ENCODE measurements at regions not wholly inside any gene's neighbourhood (a gene's known extent, or its start where the extent isn't known, plus 50 kb on each side); places are given as distances from the start of the nearest gene placed in this dataset.

DNA sequence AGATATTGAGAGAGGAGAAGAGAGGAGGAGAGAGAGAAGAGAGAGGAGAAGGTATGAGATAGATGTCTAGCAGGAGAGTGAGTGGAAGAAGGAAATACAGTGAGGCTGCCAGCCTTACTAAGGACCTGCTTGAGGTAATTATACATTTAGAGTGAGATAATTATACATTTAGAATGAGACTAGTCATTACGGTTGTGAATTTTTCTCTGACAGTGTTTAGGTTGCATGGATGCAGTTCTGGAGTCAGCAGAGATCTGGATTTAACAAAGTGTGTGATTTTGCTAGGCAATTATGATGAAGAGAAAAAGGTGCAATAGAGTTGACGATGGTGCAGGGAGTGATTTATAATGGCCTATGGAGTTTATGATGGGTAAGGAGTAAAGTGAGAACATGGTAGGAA is 187.1 kb upstream of the ARX start:
- no peak overlapping the region for H3K4me3 ChIP-seq (ENCODE audit: low read depth, low read length)
- H3K27ac ChIP-seq (ENCODE audit: low read depth): no peak overlapping the region
- no peaks in the 10 kb centered on the region for H3K4me1 ChIP-seq (ENCODE audit: insufficient read depth)
- H3K36me3 ChIP-seq (ENCODE audit: insufficient read depth): no peaks in the 10 kb centered on the region
- 81% methylated on average over 2 of the region's 2 CpGs for WGBS
- no peak for DNase-seq (ENCODE audit: extremely low spot score)

DNA sequence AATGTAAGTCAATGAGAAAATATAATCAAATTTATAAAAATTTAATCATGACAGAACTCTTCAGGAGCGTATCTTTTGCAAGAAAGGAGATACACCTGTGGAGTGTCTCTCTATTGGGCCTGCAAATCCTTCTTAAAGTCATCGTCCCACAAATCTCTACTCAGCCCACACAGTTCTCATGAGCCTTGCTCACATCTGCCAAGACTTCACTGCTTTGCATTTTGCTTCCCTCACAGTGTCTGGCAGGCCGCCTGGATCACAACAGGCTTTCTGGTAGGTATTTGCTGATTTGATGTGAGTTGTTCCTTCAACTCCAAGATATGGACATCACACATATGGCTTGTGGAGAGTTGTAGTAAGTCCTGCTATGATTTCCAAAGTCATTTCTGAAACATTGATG is 183.1 kb upstream of the ARX start:
- no peak for DNase-seq (ENCODE audit: extremely low spot score)
- Histone ChIP-seq H3K36me3 (ENCODE audit: insufficient read depth) (no peaks in the 10 kb centered on the region), H3K4me3 (ENCODE audit: low read depth, low read length) (no peak overlapping the region), H3K4me1 (ENCODE audit: insufficient read depth) (no peaks in the 10 kb centered on the region), H3K27ac (ENCODE audit: low read depth) (no peak overlapping the region)
- 53% methylated on average over 3 of the region's 3 CpGs for WGBS

DNA sequence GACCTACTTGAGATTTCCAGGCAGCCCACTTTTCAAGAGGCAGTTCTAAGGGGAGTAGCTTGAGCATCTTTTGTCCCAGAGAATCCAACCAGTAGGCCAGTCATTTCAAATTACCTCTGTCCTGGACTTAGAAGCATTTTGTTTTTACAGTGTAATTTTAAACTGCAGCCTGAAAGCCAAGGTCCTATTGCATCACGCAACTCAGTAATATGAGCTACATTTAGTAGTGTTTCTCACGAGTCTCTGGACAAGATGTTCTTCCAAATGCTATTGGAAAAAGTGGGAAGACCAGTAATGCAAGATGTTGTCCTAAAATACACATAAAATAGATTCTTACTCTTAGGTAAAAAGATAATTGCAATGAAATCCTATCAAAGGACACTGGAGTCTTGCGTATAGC is 182.5 kb upstream of the ARX start:
- H3K27ac ChIP-seq (ENCODE audit: low read depth): no peak overlapping the region
- no peak for DNase-seq (ENCODE audit: extremely low spot score)
- no peak overlapping the region for H3K4me3 ChIP-seq (ENCODE audit: low read depth, low read length)
- H3K36me3 ChIP-seq (ENCODE audit: insufficient read depth): no peaks in the 10 kb centered on the region
- no peaks in the 10 kb centered on the region for H3K4me1 ChIP-seq (ENCODE audit: insufficient read depth)
- 83% methylated on average over 3 of the region's 3 CpGs for WGBS

DNA sequence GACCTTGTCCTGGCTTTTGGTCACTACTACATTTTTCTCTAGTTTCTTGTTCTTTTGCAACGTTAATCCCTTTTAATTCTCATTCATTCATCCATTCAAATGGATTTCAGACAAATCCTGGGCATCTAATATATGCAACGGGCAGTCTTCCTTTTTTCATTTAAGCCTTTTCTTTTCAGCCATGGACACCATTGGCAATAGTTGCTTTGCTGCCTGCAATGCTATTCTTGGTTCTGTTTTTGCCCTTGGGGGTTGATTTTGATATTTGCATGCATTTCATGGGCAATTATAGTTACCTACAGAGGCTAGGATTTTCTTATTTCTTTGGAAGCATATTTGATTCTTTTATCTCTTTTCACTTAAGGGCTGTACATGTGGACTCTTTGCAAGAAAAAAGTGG is 180.5 kb upstream of the ARX start:
- no peak for DNase-seq (ENCODE audit: extremely low spot score)
- 59% methylated on average over 2 of the region's 2 CpGs for WGBS

DNA sequence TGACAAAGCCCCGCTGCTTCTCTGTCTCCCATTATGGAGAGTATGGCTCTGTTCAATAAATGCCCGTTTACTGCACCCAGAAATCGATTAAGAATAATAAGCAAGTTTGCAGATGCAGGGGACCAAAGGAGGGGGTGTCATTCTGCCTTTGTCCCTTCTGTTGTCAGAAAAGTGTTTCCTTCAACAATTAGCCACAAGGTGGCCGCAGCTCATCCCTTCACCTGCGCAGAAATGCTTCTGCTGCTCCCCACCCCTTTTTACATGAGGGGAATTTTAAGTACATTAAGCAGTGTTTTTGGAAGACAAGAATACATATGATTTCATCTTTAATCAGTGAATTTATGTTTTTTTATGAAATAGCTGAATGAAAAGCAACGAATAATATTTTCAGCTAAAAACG is 175.6 kb upstream of the ARX start:
- no peak for DNase-seq (ENCODE audit: extremely low spot score)

More for the DNA sequence above, 180.5 kb upstream of the ARX start:
- Histone ChIP-seq H3K4me3 (ENCODE audit: low read depth, low read length) (no peak overlapping the region), H3K4me1 (ENCODE audit: insufficient read depth) (no peaks in the 10 kb centered on the region), H3K36me3 (ENCODE audit: insufficient read depth) (no peaks in the 10 kb centered on the region), H3K27ac (ENCODE audit: low read depth) (no peak overlapping the region)

DNA sequence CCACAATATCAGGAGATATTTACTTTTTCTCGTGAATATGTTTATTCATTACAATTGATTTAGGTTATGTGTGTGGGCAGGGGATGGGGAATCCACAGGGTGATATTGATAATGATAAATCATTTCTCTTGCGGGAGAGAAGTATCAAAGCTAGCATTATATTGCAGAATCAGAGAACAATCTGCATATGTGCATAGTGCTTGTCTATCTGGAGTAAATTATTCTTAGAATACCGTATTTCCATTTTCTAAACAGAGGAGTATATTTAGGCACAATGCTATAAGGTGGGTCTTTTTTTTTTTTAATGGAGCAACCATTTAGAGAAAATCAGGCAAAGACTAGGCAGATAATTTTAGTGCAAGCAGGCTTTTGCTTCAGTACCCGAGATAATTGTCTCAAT is 166.0 kb upstream of the ARX start:
- H3K4me1 ChIP-seq (ENCODE audit: insufficient read depth): no peaks in the 10 kb centered on the region
- H3K27ac ChIP-seq (ENCODE audit: low read depth): no peak overlapping the region
- H3K4me3 ChIP-seq (ENCODE audit: low read depth, low read length): no peak overlapping the region
- DNase-seq (ENCODE audit: extremely low spot score): no peak
- 78% methylated on average over 4 of the region's 4 CpGs for WGBS
- no peaks in the 10 kb centered on the region for H3K36me3 ChIP-seq (ENCODE audit: insufficient read depth)

More for the DNA sequence above, 175.6 kb upstream of the ARX start:
- H3K36me3 ChIP-seq (ENCODE audit: insufficient read depth): no peaks in the 10 kb centered on the region
- WGBS: 46% methylated on average over 7 of the region's 7 CpGs
- H3K4me1 ChIP-seq (ENCODE audit: insufficient read depth): no peaks in the 10 kb centered on the region
- H3K27ac ChIP-seq (ENCODE audit: low read depth): no peak overlapping the region
- H3K4me3 ChIP-seq (ENCODE audit: low read depth, low read length): no peak overlapping the region

DNA sequence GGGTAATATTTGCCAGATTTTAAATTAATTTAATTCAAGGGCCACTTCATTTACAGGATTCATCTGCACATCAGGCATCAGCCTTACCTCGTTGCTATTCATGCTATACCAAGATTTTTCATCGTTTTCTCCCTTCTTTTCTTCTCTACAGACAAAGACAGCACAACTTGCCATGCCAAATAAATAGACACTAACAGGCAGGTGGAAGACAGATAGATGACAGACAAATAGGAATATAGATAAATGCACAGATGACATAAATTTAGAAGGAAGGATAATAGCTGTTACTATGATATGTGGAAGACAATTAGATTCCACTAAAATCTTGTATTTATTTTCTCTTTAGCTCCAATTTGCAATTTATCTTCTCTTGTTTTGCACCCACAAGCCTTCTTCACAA is 164.5 kb upstream of the ARX start:
- no peaks in the 10 kb centered on the region for H3K4me1 ChIP-seq (ENCODE audit: insufficient read depth)
- H3K27ac ChIP-seq (ENCODE audit: low read depth): no peak overlapping the region
- DNase-seq (ENCODE audit: extremely low spot score): no peak
- no peaks in the 10 kb centered on the region for H3K36me3 ChIP-seq (ENCODE audit: insufficient read depth)
- WGBS: 69% methylated on average over 2 of the region's 2 CpGs
- no peak overlapping the region for H3K4me3 ChIP-seq (ENCODE audit: low read depth, low read length)

DNA sequence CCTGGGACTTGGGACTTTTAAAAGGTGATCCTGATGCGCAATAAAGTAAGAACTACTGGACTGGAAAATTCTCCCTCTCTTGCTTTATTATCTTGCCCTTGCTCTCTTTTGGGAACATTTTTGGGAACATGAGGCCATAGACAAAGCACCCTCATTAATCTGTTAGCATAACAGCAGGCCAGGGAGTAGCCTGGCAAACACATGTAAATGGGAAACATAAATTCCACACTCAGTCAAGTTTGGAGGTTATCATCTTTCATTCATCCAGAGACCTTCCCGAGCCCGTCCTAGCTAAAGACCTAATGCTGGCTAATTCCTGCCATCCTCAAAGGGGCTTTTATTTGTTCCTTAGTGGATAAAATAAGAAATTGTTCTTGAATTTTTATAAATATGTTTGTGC is 162.8 kb upstream of the ARX start:
- Histone ChIP-seq H3K4me3 (ENCODE audit: low read depth, low read length) (no peak overlapping the region), H3K4me1 (ENCODE audit: insufficient read depth) (no peaks in the 10 kb centered on the region), H3K36me3 (ENCODE audit: insufficient read depth) (no peaks in the 10 kb centered on the region), H3K27ac (ENCODE audit: low read depth) (no peak overlapping the region)
- 33% methylated on average over 3 of the region's 3 CpGs for WGBS
- no peak for DNase-seq (ENCODE audit: extremely low spot score)

DNA sequence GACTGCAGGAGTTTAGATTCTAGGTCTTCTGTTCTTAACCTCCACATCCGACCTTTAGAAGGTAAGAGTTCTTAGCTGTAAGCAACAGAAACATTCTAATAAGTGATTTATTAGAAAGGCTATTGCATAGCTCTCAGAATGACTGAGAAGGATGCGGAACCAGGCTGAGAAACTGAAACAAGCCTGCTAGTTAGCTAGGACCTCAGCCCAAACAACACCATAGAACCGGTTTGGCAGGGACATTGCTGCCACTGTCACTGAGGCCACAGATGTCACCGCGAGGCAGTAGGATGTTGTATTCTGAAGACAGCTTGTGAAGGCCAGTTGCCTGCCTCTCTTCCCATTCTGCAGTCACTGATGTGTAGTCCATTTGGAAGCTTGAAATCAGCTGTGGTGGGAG is 160.0 kb upstream of the ARX start:
- Histone ChIP-seq H3K27ac (ENCODE audit: low read depth) (no peak overlapping the region), H3K36me3 (ENCODE audit: insufficient read depth) (no peaks in the 10 kb centered on the region), H3K4me3 (ENCODE audit: low read depth, low read length) (no peak overlapping the region), H3K4me1 (ENCODE audit: insufficient read depth) (no peaks in the 10 kb centered on the region)
- no peak for DNase-seq (ENCODE audit: extremely low spot score)
- 86% methylated on average over 5 of the region's 5 CpGs for WGBS

DNA sequence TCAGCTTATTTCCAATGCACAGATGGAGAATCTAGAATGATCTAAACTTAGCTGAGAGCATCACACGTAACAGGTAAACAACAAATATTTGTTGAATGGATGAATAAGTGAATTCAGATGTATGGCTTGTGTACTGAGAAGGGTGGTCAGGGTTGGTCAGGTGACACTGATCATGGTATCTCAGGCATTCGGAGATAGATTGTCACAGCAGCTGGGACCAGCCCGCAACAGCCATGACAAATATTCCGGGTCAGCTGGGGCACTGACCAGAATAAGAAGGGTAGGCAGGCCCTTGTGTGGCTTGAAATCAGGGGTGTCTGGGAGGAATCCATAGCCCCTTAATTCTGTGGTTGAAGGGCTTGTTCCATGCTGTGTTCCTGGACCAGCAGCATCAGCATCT is 159.4 kb upstream of the ARX start:
- WGBS: 90% methylated on average over 4 of the region's 4 CpGs
- H3K36me3 ChIP-seq (ENCODE audit: insufficient read depth): no peaks in the 10 kb centered on the region
- DNase-seq (ENCODE audit: extremely low spot score): no peak
- no peak overlapping the region for H3K4me3 ChIP-seq (ENCODE audit: low read depth, low read length)
- no peaks in the 10 kb centered on the region for H3K4me1 ChIP-seq (ENCODE audit: insufficient read depth)
- H3K27ac ChIP-seq (ENCODE audit: low read depth): no peak overlapping the region

DNA sequence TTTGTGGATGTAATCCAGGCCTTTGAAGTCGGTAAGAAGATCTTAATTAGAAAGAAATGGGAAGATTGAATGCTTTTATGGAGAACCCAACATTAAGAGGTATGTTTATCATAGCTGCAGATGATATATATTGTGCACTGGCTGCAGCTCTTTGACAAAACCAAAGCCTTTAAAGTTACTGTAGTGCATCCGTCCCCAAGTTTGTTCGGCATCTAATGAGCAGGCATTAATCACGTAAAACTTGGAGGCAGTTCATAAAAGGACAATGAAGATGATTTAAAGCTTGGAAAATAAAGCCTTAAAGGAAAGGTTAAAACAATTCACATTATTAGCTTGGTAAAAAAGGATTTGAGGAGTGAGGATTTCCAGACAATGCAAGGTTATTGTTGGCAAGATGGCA is 150.8 kb upstream of the ARX start:
- H3K36me3 ChIP-seq (ENCODE audit: insufficient read depth): no peaks in the 10 kb centered on the region
- H3K4me1 ChIP-seq (ENCODE audit: insufficient read depth): no peaks in the 10 kb centered on the region
- no peak for DNase-seq (ENCODE audit: extremely low spot score)
- H3K27ac ChIP-seq (ENCODE audit: low read depth): no peak overlapping the region
- no peak overlapping the region for H3K4me3 ChIP-seq (ENCODE audit: low read depth, low read length)
- WGBS: 45% methylated on average over 4 of the region's 4 CpGs

DNA sequence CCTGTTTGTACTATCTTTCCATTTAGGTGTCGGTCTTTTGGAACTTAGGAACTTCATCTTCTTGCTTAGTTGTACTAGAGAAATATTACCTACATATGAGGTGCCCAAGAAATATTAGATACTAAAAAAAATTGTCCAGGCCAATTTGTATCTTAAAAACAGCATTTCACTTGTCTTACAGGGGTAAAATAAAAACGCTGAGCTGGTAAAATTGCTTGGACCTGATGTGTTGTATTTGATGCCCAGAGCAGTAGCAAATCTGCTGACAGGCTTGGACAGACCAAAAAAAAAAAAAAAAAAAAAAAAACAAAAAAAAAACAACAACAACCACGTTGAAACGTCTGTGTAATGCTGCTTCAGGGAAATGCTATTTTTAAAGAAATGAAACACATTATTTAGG is 150.4 kb upstream of the ARX start:
- WGBS: 66% methylated on average over 4 of the region's 4 CpGs

DNA sequence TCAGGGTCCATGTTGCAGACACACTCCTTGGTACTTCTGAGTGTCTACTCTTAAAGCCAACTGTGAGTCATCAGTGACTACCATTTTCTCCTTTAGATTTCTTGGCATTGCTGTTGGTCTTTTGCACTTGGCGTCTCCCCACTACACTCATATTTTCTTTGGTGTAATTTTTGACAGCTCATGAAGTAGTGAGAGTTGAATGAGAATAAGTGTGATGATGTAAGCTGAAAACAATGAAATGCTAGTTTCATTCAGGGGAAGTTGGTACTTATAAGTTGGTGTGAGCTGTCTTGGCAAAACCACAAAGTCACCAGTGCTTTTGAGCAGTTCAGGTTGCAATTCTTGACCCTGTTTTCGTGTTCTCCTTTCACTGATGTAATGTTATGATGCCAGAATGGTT is 142.9 kb upstream of the ARX start:
- WGBS: 75% methylated on average over 2 of the region's 2 CpGs
- Histone ChIP-seq H3K4me3 (ENCODE audit: low read depth, low read length) (no peak overlapping the region), H3K27ac (ENCODE audit: low read depth) (no peak overlapping the region), H3K4me1 (ENCODE audit: insufficient read depth) (no peaks in the 10 kb centered on the region), H3K36me3 (ENCODE audit: insufficient read depth) (no peaks in the 10 kb centered on the region)
- no peak for DNase-seq (ENCODE audit: extremely low spot score)

More for the DNA sequence above, 150.4 kb upstream of the ARX start:
- Histone ChIP-seq H3K4me1 (ENCODE audit: insufficient read depth) (no peaks in the 10 kb centered on the region), H3K27ac (ENCODE audit: low read depth) (no peak overlapping the region), H3K4me3 (ENCODE audit: low read depth, low read length) (no peak overlapping the region), H3K36me3 (ENCODE audit: insufficient read depth) (no peaks in the 10 kb centered on the region)
- DNase-seq (ENCODE audit: extremely low spot score): no peak

DNA sequence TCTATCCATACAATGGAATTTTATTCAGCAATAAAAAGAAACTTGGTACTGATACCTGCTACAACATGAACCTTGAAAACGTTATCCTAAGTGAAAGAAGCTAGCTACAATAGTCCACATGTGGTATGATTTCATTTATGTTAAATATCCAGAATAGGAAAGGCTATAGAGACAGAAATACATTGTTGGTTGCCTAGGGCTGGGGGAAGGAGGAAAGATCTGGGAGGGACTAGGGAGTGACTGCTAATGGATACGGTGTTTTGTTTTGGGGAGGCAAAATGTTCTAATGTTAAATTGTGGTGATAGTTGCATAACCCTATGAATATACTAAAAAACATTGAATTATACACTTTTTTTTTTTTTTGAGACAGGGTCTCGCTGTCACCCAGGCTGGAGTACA is 141.1 kb upstream of the ARX start:
- no peaks in the 10 kb centered on the region for H3K36me3 ChIP-seq (ENCODE audit: insufficient read depth)
- no peak overlapping the region for H3K27ac ChIP-seq (ENCODE audit: low read depth)
- H3K4me3 ChIP-seq (ENCODE audit: low read depth, low read length): no peak overlapping the region
- no peaks in the 10 kb centered on the region for H3K4me1 ChIP-seq (ENCODE audit: insufficient read depth)
- DNase-seq (ENCODE audit: extremely low spot score): no peak
- WGBS: 84% methylated on average over 3 of the region's 3 CpGs

DNA sequence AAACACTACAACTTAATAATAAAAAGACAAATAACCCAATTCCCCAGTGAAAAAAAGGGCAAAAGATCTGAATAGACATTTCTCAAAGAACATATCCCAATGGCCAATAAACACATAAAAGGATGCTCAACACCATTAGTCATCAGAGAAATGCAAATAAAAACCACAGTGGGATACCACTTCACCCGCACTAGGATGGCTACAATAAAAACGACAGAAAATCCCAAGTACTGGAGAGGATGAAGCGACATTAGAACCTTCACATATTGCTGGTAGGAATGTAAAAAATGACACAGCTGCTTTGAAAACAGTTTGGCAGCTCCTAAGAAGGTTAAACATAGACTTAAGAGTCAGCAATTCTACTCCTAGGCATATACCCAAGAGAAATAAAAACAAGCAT is 140.6 kb upstream of the ARX start:
- WGBS: 32% methylated on average over 3 of the region's 3 CpGs
- no peak overlapping the region for H3K27ac ChIP-seq (ENCODE audit: low read depth)
- no peak overlapping the region for H3K4me3 ChIP-seq (ENCODE audit: low read depth, low read length)
- no peaks in the 10 kb centered on the region for H3K4me1 ChIP-seq (ENCODE audit: insufficient read depth)
- no peaks in the 10 kb centered on the region for H3K36me3 ChIP-seq (ENCODE audit: insufficient read depth)
- DNase-seq (ENCODE audit: extremely low spot score): no peak
